Smooth muscle cell (in vitro differentiated cells): ENCODE measurements at regions not wholly inside any gene's neighbourhood (a gene's known extent, or its start where the extent isn't known, plus 50 kb on each side); places are given as distances from the start of the nearest gene placed in this dataset.

ENCODE experiments used
- DNase-seq: peaks from one replicate; lab custom pipeline; 2025; ENCODE audit not compliant: unreplicated experiment; lab: John Stamatoyannopoulos, UW
- H2AFZ ChIP-seq: fragments of 200-600 bp; sonication (generic); 2 replicates; pipeline ENCODE4 v1.6.0; 2016; ENCODE audit warnings: antibody characterized with exemption, low read depth, mild to moderate bottlenecking
- H3F3A ChIP-seq: fragments of 200-600 bp; sonication (generic); 2 replicates; pipeline ENCODE4 v1.6.0; 2017; ENCODE audit warnings: antibody characterized with exemption, low read depth
- H3K27ac ChIP-seq: fragments of 200-600 bp; sonication (generic); 2 replicates; pipeline ENCODE4 v1.5.1; 2016; ENCODE audit warnings: low read depth, mild to moderate bottlenecking
- H3K27me3 ChIP-seq: fragments of 200-600 bp; sonication (generic); 2 replicates; pipeline ENCODE4 v1.6.1; 2016; ENCODE audit warnings: low read depth, mild to moderate bottlenecking
- H3K36me3 ChIP-seq: fragments of 200-600 bp; sonication (generic); 2 replicates; pipeline ENCODE4 v1.5.1; 2016; ENCODE audit warnings: low read depth
- H3K4me1 ChIP-seq: fragments of 200-600 bp; sonication (generic); 2 replicates; pipeline ENCODE4 v1.5.1; 2016; ENCODE audit warnings: low read depth
- H3K4me2 ChIP-seq: fragments of 200-600 bp; sonication (generic); 2 replicates; pipeline ENCODE4 v1.6.0; 2016; ENCODE audit warnings: mild to moderate bottlenecking
- H3K4me3 ChIP-seq: fragments of 200-600 bp; sonication (generic); 2 replicates; pipeline ENCODE4 v1.5.1; 2016; ENCODE audit warnings: mild to moderate bottlenecking
- H3K79me2 ChIP-seq: fragments of 200-600 bp; sonication (generic); 2 replicates; pipeline ENCODE4 v1.6.0; 2016; ENCODE audit warnings: low read depth, mild to moderate bottlenecking
- H3K9ac ChIP-seq: fragments of 200-600 bp; sonication (generic); 2 replicates; pipeline ENCODE4 v1.6.0; 2016; ENCODE audit warnings: low read depth
- H3K9me3 ChIP-seq: fragments of 200-600 bp; sonication (generic); replicated peaks from 2 replicates; pipeline ENCODE4 v1.5.1; 2016; ENCODE audit warnings: low read depth
- H4K20me1 ChIP-seq: fragments of 200-600 bp; sonication (generic); 2 replicates; pipeline ENCODE4 v1.6.0; 2016; ENCODE audit warnings: low read depth
- CTCF ChIP-seq: fragments of 200-600 bp; sonication (generic); IDR thresholded peaks from 2 replicates; pipeline ENCODE4 v1.5.1; 2017; ENCODE audit warnings: borderline replicate concordance, mild to moderate bottlenecking, antibody characterized with exemption; ENCODE audit not compliant: insufficient read depth, poor library complexity, severe bottlenecking
- WGBS: methylation state at CpG from one replicate; pipeline ENCODE4 v1.1.7; 2016; ENCODE audit warnings: low lambda C conversion rate; 5-methylcytosine and 5-hydroxymethylcytosine counted together

- H3K9me3 ChIP-seq: no peaks in the 10 kb centered on the region
- H3K79me2 ChIP-seq: no peaks in the 10 kb centered on the region
- no peak for TF ChIP-seq CTCF
- no peak overlapping the region for H3K4me2 ChIP-seq
- H3K36me3 ChIP-seq: no peaks in the 10 kb centered on the region
- no peak overlapping the region for H3K9ac ChIP-seq
- no peak overlapping the region for H3K27ac ChIP-seq
- H2AFZ ChIP-seq: no peak overlapping the region
- H3K4me3 ChIP-seq: no peak overlapping the region
- 76% methylated on average over 7 of the region's 7 CpGs for WGBS
- H3F3A ChIP-seq: no peaks in the 10 kb centered on the region
- no peaks in the 10 kb centered on the region for H3K27me3 ChIP-seq
- no peaks in the 10 kb centered on the region for H4K20me1 ChIP-seq
- H3K4me1 ChIP-seq: no peaks in the 10 kb centered on the region
- no peak for DNase-seq
These were observed 67.7 kb upstream of the STC2 start for GRCh38 chr5:173395933-173396308.

GRCh38 chr5:173395257-173395932, 67.2 kb upstream of the STC2 start:
- no peaks in the 10 kb centered on the region for H3K36me3 ChIP-seq

GRCh38 chr5:173394701-173395100, 66.5 kb upstream of the STC2 start:
- Histone ChIP-seq H3K27ac (no peak overlapping the region), H3K4me3 (no peak overlapping the region), H3K4me1 (no peaks in the 10 kb centered on the region), H3K27me3 (no peaks in the 10 kb centered on the region), H3K4me2 (no peak overlapping the region), H4K20me1 (no peaks in the 10 kb centered on the region), H3K9ac (no peak overlapping the region), H3F3A (no peaks in the 10 kb centered on the region), H3K36me3 (no peaks in the 10 kb centered on the region), H3K9me3 (no peaks in the 10 kb centered on the region), H2AFZ (no peak overlapping the region), H3K79me2 (no peaks in the 10 kb centered on the region)
- no peak for TF ChIP-seq CTCF
- 83% methylated on average over 4 of the region's 4 CpGs for WGBS
- DNase-seq: no peak

More at GRCh38 chr5:173395257-173395932, 67.2 kb upstream of the STC2 start:
- no peak overlapping the region for H2AFZ ChIP-seq
- no peaks in the 10 kb centered on the region for H3F3A ChIP-seq
- H3K4me1 ChIP-seq: no peaks in the 10 kb centered on the region
- peak; percentile 42 for TF ChIP-seq CTCF
- no peak overlapping the region for H3K27ac ChIP-seq
- no peak overlapping the region for H3K4me2 ChIP-seq
- no peak overlapping the region for H3K9ac ChIP-seq
- H3K9me3 ChIP-seq: no peaks in the 10 kb centered on the region
- no peaks in the 10 kb centered on the region for H3K27me3 ChIP-seq
- no peak overlapping the region for H3K4me3 ChIP-seq
- no peaks in the 10 kb centered on the region for H3K79me2 ChIP-seq
- 56% methylated on average over 6 of the region's 6 CpGs for WGBS
- no peaks in the 10 kb centered on the region for H4K20me1 ChIP-seq
- DNase-seq: no peak

GRCh38 chr5:173392172-173392571, 64.0 kb upstream of the STC2 start:
- Histone ChIP-seq H3K9ac (no peak overlapping the region), H2AFZ (no peak overlapping the region), H3F3A (no peaks in the 10 kb centered on the region), H3K4me1 (no peaks in the 10 kb centered on the region), H3K27ac (no peak overlapping the region), H3K4me3 (no peak overlapping the region), H3K79me2 (no peaks in the 10 kb centered on the region), H4K20me1 (no peaks in the 10 kb centered on the region), H3K9me3 (no peaks in the 10 kb centered on the region), H3K4me2 (no peak overlapping the region), H3K36me3 (no peaks in the 10 kb centered on the region), H3K27me3 (no peaks in the 10 kb centered on the region)
- no peak for TF ChIP-seq CTCF
- DNase-seq: no peak
